ENCODE measurements at regions not wholly inside any gene's neighbourhood (a gene's known extent, or its start where the extent isn't known, plus 50 kb on each side); places are given as distances from the start of the nearest gene placed in this dataset.

- no peak for DNase-seq
Observed at GRCh38 chr2:236317938-236318396, 53.8 kb upstream of the ASB18 start.

- no peak for DNase-seq
Observed at GRCh38 chr2:236318401-236318800, 54.2 kb upstream of the ASB18 start.

GRCh38 chr2:236319036-236319435 lies 54.8 kb upstream of the ASB18 start:
- no peak for DNase-seq

- no peak for DNase-seq
Observed at GRCh38 chr2:236321415-236321814, 57.2 kb upstream of the ASB18 start.

GRCh38 chr2:236333417-236334121 lies 69.4 kb upstream of the ASB18 start:
- DNase-seq = no peak

- no peak for DNase-seq
Observed at GRCh38 chr2:236334122-236334876, 70.1 kb upstream of the ASB18 start.

GRCh38 chr2:236335696-236336574 lies 71.7 kb upstream of the ASB18 start:
- no peak for DNase-seq

- DNase-seq = no peak
Observed at GRCh38 chr2:236336575-236337464, 72.6 kb upstream of the ASB18 start.

- DNase-seq = no peak
Observed at GRCh38 chr2:236337465-236338325, 73.5 kb upstream of the ASB18 start.

- DNase-seq = no peak
Observed at GRCh38 chr2:236338495-236339184, 74.4 kb upstream of the ASB18 start.

GRCh38 chr2:236340251-236340650 lies 76.0 kb upstream of the ASB18 start:
- DNase-seq = no peak

- DNase-seq = no peak
Observed at GRCh38 chr2:236341067-236341466, 76.9 kb upstream of the ASB18 start.

GRCh38 chr2:236341721-236342120 lies 77.5 kb upstream of the ASB18 start:
- no peak for DNase-seq

GRCh38 chr2:236342507-236342906 lies 78.3 kb upstream of the ASB18 start:
- DNase-seq = no peak

- DNase-seq = no peak
Observed at GRCh38 chr2:236342951-236343350, 78.7 kb upstream of the ASB18 start.

GRCh38 chr2:236343400-236344161 lies 79.4 kb upstream of the ASB18 start:
- DNase-seq = peak; percentile 12

- no peak for DNase-seq
Observed at GRCh38 chr2:236344446-236344845, 80.2 kb upstream of the ASB18 start.

GRCh38 chr2:236345081-236345714 lies 81.0 kb upstream of the ASB18 start:
- no peak for DNase-seq

GRCh38 chr2:236346366-236346765 lies 82.2 kb upstream of the ASB18 start:
- no peak for DNase-seq

Measured in NCI-H2171 (cell line).